ENCODE measurements at regions not wholly inside any gene's neighbourhood (a gene's known extent, or its start where the extent isn't known, plus 50 kb on each side); places are given as distances from the start of the nearest gene placed in this dataset.
"Not testable (repeated sequence)": the region's sequence is repeated elsewhere in the genome, so short reads cannot be mapped to it uniquely, and the experiment has no call there.

GRCh38 chr16:26386096-26386495 is 680.6 kb upstream of the C16orf82 start:
- Histone ChIP-seq H3K36me3 (replicated peaks) (no peaks in the 10 kb centered on the region), H3K9me3 (no peaks in the 10 kb centered on the region), H3K4me1 (no peaks in the 10 kb centered on the region), H3K27me3 (ENCODE audit: low read depth) (no peaks in the 10 kb centered on the region), H3K4me3 (no peak overlapping the region)
- in situ Hi-C loops (cut with MboI; ENCODE audit: low sequenced_read_pairs): no loop called here
- no peak for DNase-seq (ENCODE audit: low spot score in 2 of 2)

- Histone ChIP-seq H3K9me3 (no peaks in the 10 kb centered on the region), H3K4me1 (no peaks in the 10 kb centered on the region), H3K4me3 (no peak overlapping the region), H3K36me3 (replicated peaks) (no peaks in the 10 kb centered on the region), H3K27me3 (ENCODE audit: low read depth) (no peaks in the 10 kb centered on the region)
- DNase-seq (ENCODE audit: low spot score in 2 of 2): no peak
- in situ Hi-C loops (cut with MboI; ENCODE audit: low sequenced_read_pairs): no loop called here
Measured at GRCh38 chr16:26391833-26392232, 674.9 kb upstream of the C16orf82 start.

- DNase-seq (ENCODE audit: low spot score in 2 of 2): no peak
- no peaks in the 10 kb centered on the region for H3K4me1 ChIP-seq
- H3K4me3 ChIP-seq: no peak overlapping the region
- H3K27me3 ChIP-seq (ENCODE audit: low read depth): no peaks in the 10 kb centered on the region
- H3K36me3 ChIP-seq (replicated peaks): no peaks in the 10 kb centered on the region
- H3K9me3 ChIP-seq: no peaks in the 10 kb centered on the region
- in situ Hi-C loops (cut with MboI; ENCODE audit: low sequenced_read_pairs): no loop called here
Measured at GRCh38 chr16:26394409-26394808, 672.3 kb upstream of the C16orf82 start.

GRCh38 chr16:26395700-26396099 is 671.0 kb upstream of the C16orf82 start:
- in situ Hi-C loops (cut with MboI; ENCODE audit: low sequenced_read_pairs): no loop called here
- Histone ChIP-seq H3K27me3 (ENCODE audit: low read depth) (no peaks in the 10 kb centered on the region), H3K36me3 (replicated peaks) (no peaks in the 10 kb centered on the region), H3K9me3 (no peaks in the 10 kb centered on the region), H3K4me1 (no peaks in the 10 kb centered on the region), H3K4me3 (no peak overlapping the region)
- no peak for DNase-seq (ENCODE audit: low spot score in 2 of 2)

- DNase-seq (ENCODE audit: low spot score in 2 of 2): no peak
- in situ Hi-C loops (cut with MboI; ENCODE audit: low sequenced_read_pairs): no loop called here
- no peaks in the 10 kb centered on the region for H3K9me3 ChIP-seq
- H3K27me3 ChIP-seq (ENCODE audit: low read depth): no peaks in the 10 kb centered on the region
- no peaks in the 10 kb centered on the region for H3K36me3 ChIP-seq (replicated peaks)
- H3K4me1 ChIP-seq: no peaks in the 10 kb centered on the region
- no peak overlapping the region for H3K4me3 ChIP-seq
Measured at GRCh38 chr16:26396511-26397235, 670.1 kb upstream of the C16orf82 start.

GRCh38 chr16:26413780-26414179 is 652.9 kb upstream of the C16orf82 start:
- in situ Hi-C loops (cut with MboI; ENCODE audit: low sequenced_read_pairs): no loop called here
- DNase-seq (ENCODE audit: low spot score in 2 of 2): no peak
- no peaks in the 10 kb centered on the region for H3K27me3 ChIP-seq (ENCODE audit: low read depth)
- H3K4me1 ChIP-seq: no peaks in the 10 kb centered on the region
- H3K9me3 ChIP-seq: no peaks in the 10 kb centered on the region
- no peaks in the 10 kb centered on the region for H3K36me3 ChIP-seq (replicated peaks)
- no peak overlapping the region for H3K4me3 ChIP-seq

- H3K4me3 ChIP-seq; H3K27me3 ChIP-seq (ENCODE audit: low read depth); in situ Hi-C loops (cut with MboI; ENCODE audit: low sequenced_read_pairs); H3K36me3 ChIP-seq (replicated peaks); H3K9me3 ChIP-seq; DNase-seq (ENCODE audit: low spot score in 2 of 2); H3K4me1 ChIP-seq: not testable (repeated sequence)
Measured at GRCh38 chr16:26419458-26419857, 647.3 kb upstream of the C16orf82 start.

GRCh38 chr16:26430618-26431017 is 636.1 kb upstream of the C16orf82 start:
- H3K4me1 ChIP-seq: no peaks in the 10 kb centered on the region
- H3K27me3 ChIP-seq (ENCODE audit: low read depth): no peaks in the 10 kb centered on the region
- in situ Hi-C loops (cut with MboI; ENCODE audit: low sequenced_read_pairs): no loop called here
- H3K4me3 ChIP-seq: no peak overlapping the region
- DNase-seq (ENCODE audit: low spot score in 2 of 2): no peak
- no peaks in the 10 kb centered on the region for H3K9me3 ChIP-seq
- H3K36me3 ChIP-seq (replicated peaks): no peaks in the 10 kb centered on the region

- in situ Hi-C loops (cut with MboI; ENCODE audit: low sequenced_read_pairs): no loop called here
- Histone ChIP-seq H3K4me1 (no peaks in the 10 kb centered on the region), H3K9me3 (no peaks in the 10 kb centered on the region), H3K27me3 (ENCODE audit: low read depth) (no peaks in the 10 kb centered on the region), H3K36me3 (replicated peaks) (no peaks in the 10 kb centered on the region), H3K4me3 (no peak overlapping the region)
- no peak for DNase-seq (ENCODE audit: low spot score in 2 of 2)
Measured at GRCh38 chr16:26433807-26434206, 632.9 kb upstream of the C16orf82 start.

- H3K27me3 ChIP-seq (ENCODE audit: low read depth): no peaks in the 10 kb centered on the region
- H3K4me1 ChIP-seq: no peaks in the 10 kb centered on the region
- no peak for DNase-seq (ENCODE audit: low spot score in 2 of 2)
- no peak overlapping the region for H3K4me3 ChIP-seq
- in situ Hi-C loops (cut with MboI; ENCODE audit: low sequenced_read_pairs): no loop called here
- H3K36me3 ChIP-seq (replicated peaks): no peaks in the 10 kb centered on the region
- no peaks in the 10 kb centered on the region for H3K9me3 ChIP-seq
Measured at GRCh38 chr16:26441178-26441577, 625.5 kb upstream of the C16orf82 start.

GRCh38 chr16:26442321-26442720 is 624.4 kb upstream of the C16orf82 start:
- no peak for DNase-seq (ENCODE audit: low spot score in 2 of 2)
- no peaks in the 10 kb centered on the region for H3K36me3 ChIP-seq (replicated peaks)
- H3K4me3 ChIP-seq: no peak overlapping the region
- no peaks in the 10 kb centered on the region for H3K4me1 ChIP-seq
- in situ Hi-C loops (cut with MboI; ENCODE audit: low sequenced_read_pairs): no loop called here
- 0 out of 2 replicates have a peak, but pooled peaks cover under 1% of the 10 kb centered on the region for H3K9me3 ChIP-seq
- H3K27me3 ChIP-seq (ENCODE audit: low read depth): no peaks in the 10 kb centered on the region

- Histone ChIP-seq H3K4me3 (no peak overlapping the region), H3K36me3 (replicated peaks) (no peaks in the 10 kb centered on the region), H3K9me3 (0 out of 2 replicates have a peak, but pooled peaks cover 3% of the 10 kb centered on the region), H3K27me3 (ENCODE audit: low read depth) (no peaks in the 10 kb centered on the region), H3K4me1 (no peaks in the 10 kb centered on the region)
- DNase-seq (ENCODE audit: low spot score in 2 of 2): no peak
- in situ Hi-C loops (cut with MboI; ENCODE audit: low sequenced_read_pairs): no loop called here
Measured at GRCh38 chr16:26447570-26447969, 619.2 kb upstream of the C16orf82 start.

GRCh38 chr16:26453215-26453614 is 613.5 kb upstream of the C16orf82 start:
- no peak for DNase-seq (ENCODE audit: low spot score in 2 of 2)
- in situ Hi-C loops (cut with MboI; ENCODE audit: low sequenced_read_pairs): no loop called here
- Histone ChIP-seq H3K9me3 (no peaks in the 10 kb centered on the region), H3K4me3 (no peak overlapping the region), H3K4me1 (no peaks in the 10 kb centered on the region), H3K27me3 (ENCODE audit: low read depth) (no peaks in the 10 kb centered on the region), H3K36me3 (replicated peaks) (no peaks in the 10 kb centered on the region)

GRCh38 chr16:26454102-26454501 is 612.6 kb upstream of the C16orf82 start:
- no peak for DNase-seq (ENCODE audit: low spot score in 2 of 2)
- H3K4me3 ChIP-seq: no peak overlapping the region
- no peaks in the 10 kb centered on the region for H3K36me3 ChIP-seq (replicated peaks)
- in situ Hi-C loops (cut with MboI; ENCODE audit: low sequenced_read_pairs): no loop called here
- H3K4me1 ChIP-seq: no peaks in the 10 kb centered on the region
- H3K9me3 ChIP-seq: no peaks in the 10 kb centered on the region
- H3K27me3 ChIP-seq (ENCODE audit: low read depth): no peaks in the 10 kb centered on the region

GRCh38 chr16:26456074-26456473 is 610.7 kb upstream of the C16orf82 start:
- Histone ChIP-seq H3K9me3 (no peaks in the 10 kb centered on the region), H3K4me1 (no peaks in the 10 kb centered on the region), H3K4me3 (no peak overlapping the region), H3K27me3 (ENCODE audit: low read depth) (no peaks in the 10 kb centered on the region), H3K36me3 (replicated peaks) (no peaks in the 10 kb centered on the region)
- no peak for DNase-seq (ENCODE audit: low spot score in 2 of 2)
- in situ Hi-C loops (cut with MboI; ENCODE audit: low sequenced_read_pairs): no loop called here
